ENCODE measurements at regions not wholly inside any gene's neighbourhood (a gene's known extent, or its start where the extent isn't known, plus 50 kb on each side); places are given as distances from the start of the nearest gene placed in this dataset.

DNA sequence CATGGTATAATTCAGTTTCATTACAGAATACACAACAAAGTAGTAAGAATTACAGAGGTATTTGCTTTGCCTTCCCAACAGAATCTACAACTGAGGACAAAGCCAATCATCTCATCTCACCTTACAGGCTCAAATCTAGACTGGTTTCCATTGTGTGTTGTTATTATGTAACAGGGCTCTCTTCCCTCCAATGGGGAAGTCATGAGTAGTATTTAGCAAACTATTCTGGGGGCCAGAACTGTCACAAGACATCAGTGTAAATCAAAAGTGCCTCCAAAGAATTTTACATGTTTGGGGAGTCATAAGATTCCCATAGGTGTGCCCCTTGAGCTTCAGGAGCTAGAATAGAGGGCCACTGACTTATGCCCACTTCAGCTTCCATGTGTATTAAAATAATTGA is 187.0 kb upstream of the EDNRB start:
- H3K36me3 ChIP-seq (ENCODE audit: control insufficient read depth, insufficient read depth, low read length), result no peaks in the 10 kb centered on the region
- H3K27me3 ChIP-seq (replicated peaks; ENCODE audit: control insufficient read depth, insufficient read depth, low read length), result no peaks in the 10 kb centered on the region
- TF ChIP-seq CTCF (IDR thresholded peaks at IDR 0.05; ENCODE audit: insufficient read depth, low read length, poor library complexity, severe bottlenecking), result no peak
- H3K4me3 ChIP-seq (replicated peaks; ENCODE audit: low read depth, low read length), result no peak overlapping the region
- DNase-seq (ENCODE audit: extremely low read depth, insufficient read length), result no peak

DNA sequence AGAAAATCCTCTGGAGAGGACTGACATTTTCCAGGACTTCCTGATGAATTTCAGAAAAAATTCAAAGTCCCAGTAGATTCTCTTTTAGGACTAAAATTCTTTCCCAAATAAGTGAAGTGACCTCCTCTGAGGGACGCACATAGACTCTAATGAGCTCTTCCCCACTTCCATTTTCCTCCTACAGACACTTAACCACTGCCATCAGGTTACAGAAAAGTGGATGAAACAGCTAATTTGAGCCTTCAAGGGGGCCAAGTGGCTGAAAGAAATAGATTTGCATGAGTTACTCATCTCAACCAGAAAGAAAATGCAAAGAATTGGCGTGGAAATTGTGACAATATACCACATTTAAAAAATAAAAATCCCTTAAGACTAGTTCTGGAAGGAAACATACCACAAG is 185.3 kb upstream of the EDNRB start:
- DNase-seq (ENCODE audit: extremely low read depth, insufficient read length), result no peak
- Histone ChIP-seq H3K27me3 (replicated peaks; ENCODE audit: control insufficient read depth, insufficient read depth, low read length) (no peaks in the 10 kb centered on the region), H3K36me3 (ENCODE audit: control insufficient read depth, insufficient read depth, low read length) (no peaks in the 10 kb centered on the region), H3K4me3 (replicated peaks; ENCODE audit: low read depth, low read length) (no peak overlapping the region)
- TF ChIP-seq CTCF (IDR thresholded peaks at IDR 0.05; ENCODE audit: insufficient read depth, low read length, poor library complexity, severe bottlenecking), result no peak

- Histone ChIP-seq H3K27me3 (replicated peaks; ENCODE audit: control insufficient read depth, insufficient read depth, low read length) (no peaks in the 10 kb centered on the region), H3K4me3 (replicated peaks; ENCODE audit: low read depth, low read length) (no peak overlapping the region), H3K36me3 (ENCODE audit: control insufficient read depth, insufficient read depth, low read length) (no peaks in the 10 kb centered on the region)
- DNase-seq (ENCODE audit: extremely low read depth, insufficient read length), result no peak
- TF ChIP-seq CTCF (IDR thresholded peaks at IDR 0.05; ENCODE audit: insufficient read depth, low read length, poor library complexity, severe bottlenecking), result no peak
These were observed 184.1 kb upstream of the EDNRB start for GRCh38 chr13:78102741-78103140.

DNA sequence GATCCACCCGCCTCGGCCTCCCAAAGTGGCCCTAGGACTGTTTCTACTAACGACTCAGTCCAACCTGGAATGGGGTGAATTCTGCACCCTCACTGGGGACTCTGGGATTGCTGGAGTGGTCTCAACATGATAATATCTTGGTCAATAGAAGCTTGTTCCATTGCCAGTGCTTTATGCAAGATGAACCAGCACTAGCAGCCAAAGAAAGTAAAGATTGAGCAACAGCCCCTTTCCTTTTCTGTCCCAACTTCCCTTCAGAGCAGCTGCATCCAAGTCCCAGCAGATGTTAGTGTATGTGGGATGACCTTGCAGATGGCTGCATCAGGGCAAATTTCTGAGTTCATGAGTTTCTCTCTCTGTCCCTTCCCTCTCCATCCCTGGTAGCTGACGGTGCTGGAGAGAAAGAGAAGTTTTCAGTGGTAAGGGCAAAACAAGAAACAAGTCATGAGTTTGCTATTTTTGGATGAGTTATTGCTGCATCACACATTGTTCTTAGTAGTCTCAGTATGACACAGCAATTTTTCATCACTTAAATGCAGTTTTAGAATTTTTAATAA is 183.6 kb upstream of the EDNRB start:
- no peak for TF ChIP-seq CTCF (IDR thresholded peaks at IDR 0.05; ENCODE audit: insufficient read depth, low read length, poor library complexity, severe bottlenecking)
- Histone ChIP-seq H3K27me3 (replicated peaks; ENCODE audit: control insufficient read depth, insufficient read depth, low read length) (no peaks in the 10 kb centered on the region), H3K36me3 (ENCODE audit: control insufficient read depth, insufficient read depth, low read length) (no peaks in the 10 kb centered on the region), H3K4me3 (replicated peaks; ENCODE audit: low read depth, low read length) (no peak overlapping the region)
- DNase-seq (ENCODE audit: extremely low read depth, insufficient read length), result peak; percentile 14

- DNase-seq (ENCODE audit: extremely low read depth, insufficient read length), result no peak
- Histone ChIP-seq H3K4me3 (replicated peaks; ENCODE audit: low read depth, low read length) (no peak overlapping the region), H3K36me3 (ENCODE audit: control insufficient read depth, insufficient read depth, low read length) (no peaks in the 10 kb centered on the region), H3K27me3 (replicated peaks; ENCODE audit: control insufficient read depth, insufficient read depth, low read length) (no peaks in the 10 kb centered on the region)
- no peak for TF ChIP-seq CTCF (IDR thresholded peaks at IDR 0.05; ENCODE audit: insufficient read depth, low read length, poor library complexity, severe bottlenecking)
These were observed 181.9 kb upstream of the EDNRB start for GRCh38 chr13:78100486-78100885.

- Histone ChIP-seq H3K36me3 (ENCODE audit: control insufficient read depth, insufficient read depth, low read length) (no peaks in the 10 kb centered on the region), H3K4me3 (replicated peaks; ENCODE audit: low read depth, low read length) (no peak overlapping the region), H3K27me3 (replicated peaks; ENCODE audit: control insufficient read depth, insufficient read depth, low read length) (no peaks in the 10 kb centered on the region)
- TF ChIP-seq CTCF (IDR thresholded peaks at IDR 0.05; ENCODE audit: insufficient read depth, low read length, poor library complexity, severe bottlenecking), result no peak
- no peak for DNase-seq (ENCODE audit: extremely low read depth, insufficient read length)
These were observed 179.6 kb upstream of the EDNRB start for GRCh38 chr13:78098249-78098648.
